ENCODE measurements at regions not wholly inside any gene's neighbourhood (a gene's known extent, or its start where the extent isn't known, plus 50 kb on each side); places are given as distances from the start of the nearest gene placed in this dataset.

- Histone ChIP-seq H3K9ac (ENCODE audit: low read length) (no peak overlapping the region), H3K36me3 (ENCODE audit: control insufficient read depth in 1 of 2, insufficient read depth in 2 of 2, low read length in 2 of 2) (no peaks in the 10 kb centered on the region), H4K20me1 (ENCODE audit: insufficient read depth) (no peaks in the 10 kb centered on the region), H3K9me2 (ENCODE audit: insufficient read depth) (no peaks in the 10 kb centered on the region), H3K27ac (ENCODE audit: low read depth, low read length) (no peak overlapping the region), H3K27me3 (ENCODE audit: insufficient read depth, low read length) (peaks cover 29% of the 10 kb centered on the region), H3K4me2 (ENCODE audit: low read length) (no peak overlapping the region), H3K79me2 (ENCODE audit: insufficient read depth, low read length) (no peaks in the 10 kb centered on the region), H2AFZ (ENCODE audit: low read depth, low read length, poor library complexity, severe bottlenecking) (no peak overlapping the region), H3K4me3 (replicated peaks in 1 of 2; ENCODE audit: low read depth in 1 of 2, low read length in 2 of 2) (no peak overlapping the region), H3K4me1 (ENCODE audit: control insufficient read depth in 1 of 2, insufficient read depth in 2 of 2, low read length in 2 of 2) (no peaks in the 10 kb centered on the region), H3K9me3 (ENCODE audit: control insufficient read depth in 1 of 2, insufficient read depth in 1 of 2, low read depth in 1 of 2, low read length in 2 of 2) (no peaks in the 10 kb centered on the region)
- ChIA-PET CTCF (no interaction called here), POLR2A (no interaction called here), RAD21 (ENCODE audit: low non-redundant PET in 1 of 2, low total read pairs in 2 of 2, uncharacterized antibody in 2 of 2, unreplicated experiment in 2 of 2) (no interaction called here)
- DNase-seq (ENCODE audit: low read depth, low spot score) (no peak), ATAC-seq (no peak)
- intact Hi-C loops (cut with micrococcal nuclease): no loop called here
- TF ChIP-seq, protein P1, sequence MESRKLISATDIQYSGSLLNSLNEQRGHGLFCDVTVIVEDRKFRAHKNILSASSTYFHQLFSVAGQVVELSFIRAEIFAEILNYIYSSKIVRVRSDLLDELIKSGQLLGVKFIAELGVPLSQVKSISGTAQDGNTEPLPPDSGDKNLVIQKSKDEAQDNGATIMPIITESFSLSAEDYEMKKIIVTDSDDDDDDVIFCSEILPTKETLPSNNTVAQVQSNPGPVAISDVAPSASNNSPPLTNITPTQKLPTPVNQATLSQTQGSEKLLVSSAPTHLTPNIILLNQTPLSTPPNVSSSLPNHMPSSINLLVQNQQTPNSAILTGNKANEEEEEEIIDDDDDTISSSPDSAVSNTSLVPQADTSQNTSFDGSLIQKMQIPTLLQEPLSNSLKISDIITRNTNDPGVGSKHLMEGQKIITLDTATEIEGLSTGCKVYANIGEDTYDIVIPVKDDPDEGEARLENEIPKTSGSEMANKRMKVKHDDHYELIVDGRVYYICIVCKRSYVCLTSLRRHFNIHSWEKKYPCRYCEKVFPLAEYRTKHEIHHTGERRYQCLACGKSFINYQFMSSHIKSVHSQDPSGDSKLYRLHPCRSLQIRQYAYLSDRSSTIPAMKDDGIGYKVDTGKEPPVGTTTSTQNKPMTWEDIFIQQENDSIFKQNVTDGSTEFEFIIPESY (IDR thresholded peaks at IDR 0.05; ENCODE audit: extremely low read depth, insufficient replicate concordance, low read length): no peak
- TF ChIP-seq TCF7L2 (IDR thresholded peaks at IDR 0.05; ENCODE audit: borderline replicate concordance, extremely low read depth, insufficient read depth, insufficient read length): no peak
- TF ChIP-seq CBX3 (IDR thresholded peaks at IDR 0.05; ENCODE audit: low read depth): no peak
- TF ChIP-seq YY1 (IDR thresholded peaks at IDR 0.05; ENCODE audit: extremely low read depth, insufficient replicate concordance, low read depth, low read length): no peak
- no peak for TF ChIP-seq EGR1 (IDR thresholded peaks at IDR 0.05; ENCODE audit: low read depth)
- no peak for TF ChIP-seq SP1 (IDR thresholded peaks at IDR 0.05; ENCODE audit: low read depth)
- TF ChIP-seq CEBPB (IDR thresholded peaks at IDR 0.05; ENCODE audit: low read depth): no peak
- no peak for TF ChIP-seq SIN3A (IDR thresholded peaks at IDR 0.05; ENCODE audit: low read depth)
- TF ChIP-seq JUND (IDR thresholded peaks at IDR 0.05): no peak
- BruUV-seq (replicated peaks): no TSS peak
Measured at GRCh38 chr2:104794441-104794840, 59.5 kb upstream of the POU3F3 start.
